Activated T-cell treated with anti-CD3 and anti-CD28 coated beads, Interleukin-2, amount 50 U/mL, for 1 hour (primary cell): ENCODE measurements at regions not wholly inside any gene's neighbourhood (a gene's known extent, or its start where the extent isn't known, plus 50 kb on each side); places are given as distances from the start of the nearest gene placed in this dataset.

Source experiments
- DNase-seq: peaks from one replicate; pipeline ENCODE4 v3.0.0-alpha.2; 2020

GRCh38 chr14:89660166-89660565 lies 243.1 kb upstream of the FOXN3 start:
- DNase-seq, result no peak

- no peak for DNase-seq
These were observed 242.1 kb upstream of the FOXN3 start for GRCh38 chr14:89658977-89659670.

- no peak for DNase-seq
These were observed 240.0 kb upstream of the FOXN3 start for GRCh38 chr14:89657014-89657413.

GRCh38 chr14:89654998-89655397 lies 238.0 kb upstream of the FOXN3 start:
- DNase-seq, result no peak

- DNase-seq, result no peak
These were observed 235.3 kb upstream of the FOXN3 start for GRCh38 chr14:89652352-89652751.

DNA sequence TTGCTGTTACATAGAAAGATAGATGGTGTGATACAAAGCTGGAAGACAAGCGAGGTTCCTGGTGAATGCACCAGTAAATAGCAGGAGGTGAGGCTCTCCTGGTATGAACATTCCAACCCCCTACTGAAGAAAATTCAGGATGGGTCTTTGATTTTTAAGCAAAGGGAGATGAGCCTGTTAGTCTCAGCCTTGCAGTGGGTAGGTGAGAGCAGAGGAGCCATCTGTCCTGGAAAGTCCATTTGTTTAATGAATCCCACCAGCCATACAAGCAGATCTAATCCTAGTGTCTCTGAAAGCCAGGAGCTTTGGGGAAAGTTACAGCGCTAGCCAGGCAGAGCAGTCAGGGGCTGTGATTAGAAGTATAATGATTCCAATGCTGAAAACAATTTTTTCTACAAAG lies 234.8 kb upstream of the FOXN3 start:
- DNase-seq, result no peak

GRCh38 chr14:89650077-89650978 lies 233.3 kb upstream of the FOXN3 start:
- DNase-seq, result no peak

- DNase-seq, result no peak
These were observed 232.5 kb upstream of the FOXN3 start for GRCh38 chr14:89649451-89650075.

DNA sequence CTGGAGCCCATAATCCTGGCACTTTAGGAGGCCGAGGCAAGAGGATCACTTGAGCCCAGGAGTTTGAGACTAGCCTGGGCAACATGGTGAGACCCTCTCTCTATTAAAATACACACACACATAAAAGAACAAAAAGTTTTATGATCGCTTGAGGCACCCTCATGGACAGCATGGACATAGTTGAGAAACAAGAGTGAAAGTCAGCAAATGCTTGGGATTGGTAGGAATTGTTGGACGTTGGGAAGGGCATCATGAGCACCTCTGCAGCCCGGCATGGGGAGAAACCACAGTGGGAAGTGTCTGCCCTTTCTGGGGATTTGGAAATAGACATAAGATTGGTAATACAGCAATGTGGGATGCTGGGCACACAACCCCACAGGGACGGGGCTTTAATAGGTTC lies 231.9 kb upstream of the FOXN3 start:
- no peak for DNase-seq

DNA sequence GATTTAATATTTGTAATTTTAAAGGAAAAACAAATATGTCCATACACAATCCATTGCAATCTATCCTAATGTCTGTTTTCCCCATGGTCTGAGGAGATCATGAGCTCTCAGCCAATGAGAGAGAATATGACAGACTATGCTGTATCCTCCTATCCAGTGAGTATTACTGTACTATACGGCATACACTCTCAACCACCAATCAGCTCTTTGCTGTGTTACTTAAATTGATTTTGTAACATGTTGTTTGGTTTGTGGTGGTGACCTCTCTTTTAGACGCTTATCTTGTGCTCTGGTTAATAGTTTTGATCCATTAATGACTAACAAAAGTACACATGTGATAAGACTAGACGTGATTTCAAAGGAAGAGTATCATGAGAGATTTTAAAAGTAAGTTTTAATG lies 231.5 kb upstream of the FOXN3 start:
- no peak for DNase-seq

GRCh38 chr14:89646971-89647370 lies 229.9 kb upstream of the FOXN3 start:
- DNase-seq, result no peak

DNA sequence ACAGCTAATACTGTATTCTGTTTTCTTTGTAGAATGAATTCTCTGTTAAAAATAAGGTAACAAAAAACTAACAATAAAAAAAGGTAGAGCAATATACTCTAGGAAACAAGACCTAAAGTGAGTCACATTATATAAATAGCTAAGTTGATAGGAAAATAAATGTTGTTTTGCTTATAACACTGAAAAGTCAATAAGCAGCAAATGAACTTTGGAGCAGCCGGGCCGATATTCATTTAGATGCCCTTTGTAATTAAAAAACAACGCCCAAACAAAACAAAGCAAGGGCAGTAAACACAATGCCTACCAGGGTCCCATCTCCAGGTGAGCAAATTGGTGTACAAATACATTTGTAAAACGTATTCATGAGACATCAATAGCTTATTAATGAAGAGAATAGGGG lies 227.6 kb upstream of the FOXN3 start:
- DNase-seq, result no peak

GRCh38 chr14:89641495-89642175 lies 224.6 kb upstream of the FOXN3 start:
- DNase-seq, result no peak

- no peak for DNase-seq
These were observed 223.1 kb upstream of the FOXN3 start for GRCh38 chr14:89640141-89640540.

DNA sequence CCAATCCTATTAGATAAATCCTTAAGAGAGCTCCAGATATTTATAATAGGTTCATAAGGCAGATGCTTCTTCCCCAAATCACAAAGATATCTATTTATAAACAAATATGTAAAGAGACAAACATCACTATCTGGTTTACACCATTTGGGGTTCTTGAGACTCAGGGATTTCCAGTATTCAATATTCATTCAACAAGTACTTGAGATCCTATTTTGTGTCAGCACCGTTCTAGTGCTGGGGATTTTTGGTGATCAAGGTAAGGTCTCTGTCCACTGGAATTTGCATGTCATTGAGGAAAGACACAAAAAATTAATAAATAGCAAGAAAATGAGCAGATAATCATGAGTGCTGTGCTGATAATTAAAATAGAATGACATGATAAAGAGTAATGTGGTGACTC lies 222.7 kb upstream of the FOXN3 start:
- DNase-seq, result no peak

GRCh38 chr14:89638891-89639290 lies 221.9 kb upstream of the FOXN3 start:
- no peak for DNase-seq

DNA sequence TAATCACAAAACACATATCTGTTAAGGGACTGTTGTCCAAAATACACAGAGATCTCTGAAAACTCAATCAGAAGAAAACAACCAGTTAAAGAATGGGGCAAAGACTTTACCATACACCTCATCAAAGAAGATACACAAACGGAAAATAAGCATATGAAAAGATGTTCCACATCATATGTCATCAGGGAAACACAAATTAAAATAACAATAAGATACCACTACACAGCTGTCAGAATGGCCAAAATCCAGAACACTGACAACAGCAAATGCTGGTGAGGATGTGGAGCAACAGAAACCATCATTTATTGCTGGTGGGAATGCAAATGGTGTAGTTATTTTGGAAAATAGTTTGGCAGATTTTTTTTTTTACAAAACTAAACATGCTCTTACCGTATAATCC lies 220.5 kb upstream of the FOXN3 start:
- no peak for DNase-seq

DNA sequence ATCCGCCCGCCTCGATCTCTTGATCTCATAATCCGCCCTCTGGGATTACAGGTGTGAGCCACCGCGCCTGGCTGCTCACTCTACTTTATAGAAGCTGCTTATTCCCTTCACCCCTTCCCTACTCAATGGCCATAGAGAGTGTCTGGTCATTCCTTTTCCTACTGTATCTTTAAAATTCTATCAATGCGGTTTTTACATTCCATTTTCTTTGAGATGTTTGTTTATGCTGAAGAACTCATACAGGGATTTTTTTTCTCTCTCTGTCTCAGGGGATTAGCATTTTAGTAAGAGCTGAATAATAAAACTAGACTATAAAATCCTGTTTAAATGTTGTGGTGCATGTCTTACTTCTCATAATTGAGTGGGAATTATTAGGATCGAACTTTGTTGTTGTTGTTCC lies 218.6 kb upstream of the FOXN3 start:
- DNase-seq, result no peak

GRCh38 chr14:89634037-89634436 lies 217.0 kb upstream of the FOXN3 start:
- DNase-seq, result no peak

GRCh38 chr14:89630101-89630829 lies 213.2 kb upstream of the FOXN3 start:
- no peak for DNase-seq

- DNase-seq, result no peak
These were observed 212.3 kb upstream of the FOXN3 start for GRCh38 chr14:89629383-89629782.

DNA sequence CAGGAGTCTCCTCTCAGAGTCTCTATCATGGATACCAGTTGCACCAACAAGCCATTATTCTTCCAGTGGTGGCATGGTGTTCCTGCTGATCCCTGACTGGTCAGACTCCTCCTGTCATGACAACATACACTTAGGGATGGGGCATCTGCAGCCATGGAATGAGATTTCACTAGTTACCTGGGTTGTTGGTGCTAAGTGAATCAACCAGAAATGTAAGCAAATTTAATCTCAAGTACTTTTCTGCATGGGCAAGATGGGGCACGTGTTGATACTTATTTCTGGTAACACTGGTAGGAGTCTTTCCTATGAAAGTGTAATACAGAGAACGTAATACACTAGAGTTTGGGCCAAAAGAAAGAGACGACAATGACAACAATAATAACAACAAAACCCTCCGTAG lies 211.5 kb upstream of the FOXN3 start:
- no peak for DNase-seq
